ENCODE measurements at regions not wholly inside any gene's neighbourhood (a gene's known extent, or its start where the extent isn't known, plus 50 kb on each side); places are given as distances from the start of the nearest gene placed in this dataset.

DNA sequence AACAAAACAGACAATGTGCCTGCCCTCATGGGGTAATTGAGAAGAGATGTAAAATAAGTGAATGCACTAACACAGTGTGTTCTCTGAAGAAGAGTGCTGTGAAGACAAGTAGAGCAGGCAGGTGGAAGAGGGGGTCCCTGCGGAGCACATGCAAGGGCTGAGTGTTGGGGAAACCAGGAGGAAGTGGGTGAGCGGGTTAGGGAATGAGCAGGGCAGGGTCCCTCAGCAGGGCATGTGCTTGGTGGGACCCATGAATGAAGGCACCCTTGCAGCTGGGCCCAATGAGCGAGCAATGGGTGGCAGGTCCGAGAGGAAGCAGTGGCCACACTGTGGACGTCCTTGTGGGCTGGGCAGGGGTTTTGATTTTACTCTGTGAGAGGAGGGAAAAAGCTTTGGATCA lies 376.6 kb upstream of the COBL start:
- H3K36me3 ChIP-seq (ENCODE audit: insufficient read depth, low read length) = no peaks in the 10 kb centered on the region
- H2AFZ ChIP-seq (ENCODE audit: low read depth, low read length) = no peak overlapping the region
- H3K4me3 ChIP-seq (ENCODE audit: low read length) = no peak overlapping the region
- H3K27me3 ChIP-seq (ENCODE audit: insufficient read depth, low read length) = no peaks in the 10 kb centered on the region
- peaks cover 12% of the 10 kb centered on the region for H3K4me1 ChIP-seq (ENCODE audit: insufficient read depth, low read length)
- no peaks in the 10 kb centered on the region for H3K9me3 ChIP-seq (ENCODE audit: low read length)

- H3K27me3 ChIP-seq (ENCODE audit: insufficient read depth, low read length) = no peaks in the 10 kb centered on the region
- no peak overlapping the region for H3K4me3 ChIP-seq (ENCODE audit: low read length)
- no peaks in the 10 kb centered on the region for H3K36me3 ChIP-seq (ENCODE audit: insufficient read depth, low read length)
- H3K9me3 ChIP-seq (ENCODE audit: low read length) = no peaks in the 10 kb centered on the region
- no peaks in the 10 kb centered on the region for H3K4me1 ChIP-seq (ENCODE audit: insufficient read depth, low read length)
- H2AFZ ChIP-seq (ENCODE audit: low read depth, low read length) = no peak overlapping the region
Observed at GRCh38 chr7:51689547-51689946, 372.9 kb upstream of the COBL start.

DNA sequence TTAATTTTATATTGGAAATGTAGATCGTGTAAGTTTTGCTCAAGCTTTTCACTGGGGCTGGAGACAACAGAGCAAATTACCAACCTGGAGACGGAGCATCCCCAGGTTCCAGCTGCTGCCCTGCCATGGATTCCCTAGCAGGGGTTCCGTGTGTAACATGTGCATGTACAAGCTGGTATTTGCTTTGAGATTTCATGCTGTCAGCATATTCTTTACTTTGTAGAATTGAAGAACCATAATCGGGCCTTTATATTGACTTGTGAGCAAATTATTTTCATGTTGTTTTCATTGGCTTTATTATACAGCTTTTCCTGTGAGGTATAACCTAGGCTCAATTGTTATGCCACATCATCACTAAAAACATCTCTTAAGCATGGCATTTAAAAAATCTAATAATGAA lies 369.2 kb upstream of the COBL start:
- H3K4me1 ChIP-seq (ENCODE audit: insufficient read depth, low read length) = no peaks in the 10 kb centered on the region
- H2AFZ ChIP-seq (ENCODE audit: low read depth, low read length) = no peak overlapping the region
- H3K36me3 ChIP-seq (ENCODE audit: insufficient read depth, low read length) = no peaks in the 10 kb centered on the region
- H3K9me3 ChIP-seq (ENCODE audit: low read length) = no peaks in the 10 kb centered on the region
- no peaks in the 10 kb centered on the region for H3K27me3 ChIP-seq (ENCODE audit: insufficient read depth, low read length)
- no peak overlapping the region for H3K4me3 ChIP-seq (ENCODE audit: low read length)

GRCh38 chr7:51680594-51681399 lies 364.2 kb upstream of the COBL start:
- Histone ChIP-seq H2AFZ (ENCODE audit: low read depth, low read length) (no peak overlapping the region), H3K9me3 (ENCODE audit: low read length) (no peaks in the 10 kb centered on the region), H3K4me3 (ENCODE audit: low read length) (no peak overlapping the region), H3K4me1 (ENCODE audit: insufficient read depth, low read length) (no peaks in the 10 kb centered on the region), H3K27me3 (ENCODE audit: insufficient read depth, low read length) (no peaks in the 10 kb centered on the region), H3K36me3 (ENCODE audit: insufficient read depth, low read length) (no peaks in the 10 kb centered on the region)

- Histone ChIP-seq H3K27me3 (ENCODE audit: insufficient read depth, low read length) (no peaks in the 10 kb centered on the region), H2AFZ (ENCODE audit: low read depth, low read length) (no peak overlapping the region), H3K4me1 (ENCODE audit: insufficient read depth, low read length) (no peaks in the 10 kb centered on the region), H3K9me3 (ENCODE audit: low read length) (no peaks in the 10 kb centered on the region), H3K4me3 (ENCODE audit: low read length) (no peak overlapping the region), H3K36me3 (ENCODE audit: insufficient read depth, low read length) (no peaks in the 10 kb centered on the region)
Observed at GRCh38 chr7:51679358-51679757, 362.7 kb upstream of the COBL start.

GRCh38 chr7:51666751-51667150 lies 350.1 kb upstream of the COBL start:
- Histone ChIP-seq H3K4me3 (ENCODE audit: low read length) (no peak overlapping the region), H3K27me3 (ENCODE audit: insufficient read depth, low read length) (no peaks in the 10 kb centered on the region), H3K4me1 (ENCODE audit: insufficient read depth, low read length) (peaks cover 11% of the 10 kb centered on the region), H3K9me3 (ENCODE audit: low read length) (no peaks in the 10 kb centered on the region), H2AFZ (ENCODE audit: low read depth, low read length) (no peak overlapping the region), H3K36me3 (ENCODE audit: insufficient read depth, low read length) (no peaks in the 10 kb centered on the region)

DNA sequence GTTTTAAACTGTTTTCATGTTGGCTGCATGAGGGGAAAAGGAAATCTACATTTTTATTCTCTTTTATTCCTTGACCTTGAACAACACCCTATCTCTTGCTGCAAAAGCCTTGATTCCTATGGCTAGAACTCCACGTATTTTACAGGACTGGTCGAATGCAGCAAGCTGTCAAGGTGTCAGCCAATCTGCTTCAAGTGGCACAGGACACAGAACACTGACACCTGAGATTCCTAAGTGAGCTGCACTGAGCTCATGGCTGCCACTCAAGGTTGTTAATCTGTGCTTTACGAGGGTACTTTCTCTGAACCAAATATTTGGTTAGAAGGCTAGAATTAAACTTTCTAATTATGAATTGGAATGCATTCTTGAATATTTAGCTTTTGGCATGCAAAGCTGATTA lies 349.7 kb upstream of the COBL start:
- Histone ChIP-seq H3K4me1 (ENCODE audit: insufficient read depth, low read length) (peaks cover 11% of the 10 kb centered on the region), H2AFZ (ENCODE audit: low read depth, low read length) (no peak overlapping the region), H3K27me3 (ENCODE audit: insufficient read depth, low read length) (no peaks in the 10 kb centered on the region), H3K36me3 (ENCODE audit: insufficient read depth, low read length) (no peaks in the 10 kb centered on the region), H3K9me3 (ENCODE audit: low read length) (no peaks in the 10 kb centered on the region), H3K4me3 (ENCODE audit: low read length) (no peak overlapping the region)

DNA sequence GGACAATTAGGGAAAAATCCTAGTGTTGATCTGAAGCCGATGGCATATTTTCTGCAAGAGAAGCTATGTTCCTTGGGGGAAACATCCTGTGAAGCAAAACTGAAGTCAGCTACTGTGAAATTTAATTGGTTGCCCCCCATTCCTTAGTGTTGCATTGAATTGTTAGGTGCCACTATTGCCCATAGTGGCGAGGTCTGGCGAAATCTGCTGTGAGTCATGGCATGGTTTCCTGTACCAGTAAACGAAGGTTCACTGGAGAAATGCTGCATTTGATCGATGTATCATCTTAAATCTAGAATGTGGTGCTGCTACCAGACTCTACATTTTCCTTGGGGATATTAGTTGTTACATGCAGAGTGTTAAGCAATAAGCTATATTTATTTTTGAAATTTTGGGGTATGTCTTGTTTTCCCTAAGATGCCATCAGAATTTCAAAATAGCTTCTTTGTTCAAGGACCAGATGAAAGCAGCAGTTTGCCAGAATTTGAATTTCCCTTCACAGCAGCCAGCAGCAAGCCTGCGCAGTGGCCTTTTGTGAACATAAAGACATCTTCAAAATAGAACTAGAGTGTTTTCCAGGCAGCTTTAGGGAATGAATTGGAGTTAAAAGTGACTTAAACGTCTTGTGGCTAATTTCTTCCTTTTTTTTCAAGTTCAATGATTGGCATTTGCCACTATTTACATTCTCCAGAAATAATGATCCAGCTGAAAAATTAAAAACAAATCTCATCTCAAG lies 348.6 kb upstream of the COBL start:
- H3K36me3 ChIP-seq (ENCODE audit: insufficient read depth, low read length) = no peaks in the 10 kb centered on the region
- H3K4me3 ChIP-seq (ENCODE audit: low read length) = no peak overlapping the region
- peak overlapping the region; percentile 88 for H2AFZ ChIP-seq (ENCODE audit: low read depth, low read length)
- H3K9me3 ChIP-seq (ENCODE audit: low read length) = no peaks in the 10 kb centered on the region
- H3K27me3 ChIP-seq (ENCODE audit: insufficient read depth, low read length) = no peaks in the 10 kb centered on the region
- H3K4me1 ChIP-seq (ENCODE audit: insufficient read depth, low read length) = peaks cover 11% of the 10 kb centered on the region

- Histone ChIP-seq H3K9me3 (ENCODE audit: low read length) (no peaks in the 10 kb centered on the region), H2AFZ (ENCODE audit: low read depth, low read length) (no peak overlapping the region), H3K4me3 (ENCODE audit: low read length) (no peak overlapping the region), H3K27me3 (ENCODE audit: insufficient read depth, low read length) (no peaks in the 10 kb centered on the region), H3K4me1 (ENCODE audit: insufficient read depth, low read length) (peaks cover 8% of the 10 kb centered on the region), H3K36me3 (ENCODE audit: insufficient read depth, low read length) (no peaks in the 10 kb centered on the region)
Observed at GRCh38 chr7:51660516-51660915, 343.9 kb upstream of the COBL start.

GRCh38 chr7:51658684-51659083 lies 342.1 kb upstream of the COBL start:
- H3K4me1 ChIP-seq (ENCODE audit: insufficient read depth, low read length) = no peaks in the 10 kb centered on the region
- no peaks in the 10 kb centered on the region for H3K36me3 ChIP-seq (ENCODE audit: insufficient read depth, low read length)
- H3K4me3 ChIP-seq (ENCODE audit: low read length) = no peak overlapping the region
- H3K27me3 ChIP-seq (ENCODE audit: insufficient read depth, low read length) = no peaks in the 10 kb centered on the region
- no peaks in the 10 kb centered on the region for H3K9me3 ChIP-seq (ENCODE audit: low read length)
- H2AFZ ChIP-seq (ENCODE audit: low read depth, low read length) = no peak overlapping the region

DNA sequence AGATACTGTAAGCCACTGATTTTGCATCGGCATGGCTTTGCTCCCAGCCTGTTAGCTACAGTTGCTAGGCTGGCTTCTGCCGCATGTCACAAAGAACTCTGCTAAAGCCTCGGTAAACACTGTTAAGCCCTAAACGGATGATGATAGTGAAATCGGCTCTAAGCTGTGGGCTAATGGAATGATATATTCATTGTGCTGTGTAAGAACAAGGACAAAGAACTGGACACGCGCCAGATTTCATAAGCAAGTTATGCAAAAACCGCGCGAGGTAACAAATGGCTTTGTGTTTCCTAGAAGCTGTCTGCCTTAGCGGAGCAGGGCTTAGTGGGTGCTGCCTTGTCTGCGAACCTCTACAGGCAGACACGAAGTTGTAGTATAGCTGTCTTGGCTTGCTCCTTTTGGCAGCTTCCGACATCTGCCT lies 331.3 kb upstream of the COBL start:
- no peaks in the 10 kb centered on the region for H3K36me3 ChIP-seq (ENCODE audit: insufficient read depth, low read length)

GRCh38 chr7:51647486-51647885 lies 330.9 kb upstream of the COBL start:
- Histone ChIP-seq H3K4me3 (ENCODE audit: low read length) (no peak overlapping the region), H2AFZ (ENCODE audit: low read depth, low read length) (peak overlapping the region; percentile 64), H3K36me3 (ENCODE audit: insufficient read depth, low read length) (no peaks in the 10 kb centered on the region)

More for the DNA sequence above, 331.3 kb upstream of the COBL start:
- H3K4me3 ChIP-seq (ENCODE audit: low read length) = no peak overlapping the region
- no peaks in the 10 kb centered on the region for H3K27me3 ChIP-seq (ENCODE audit: insufficient read depth, low read length)
- peaks cover 17% of the 10 kb centered on the region for H3K4me1 ChIP-seq (ENCODE audit: insufficient read depth, low read length)
- H3K9me3 ChIP-seq (ENCODE audit: low read length) = peaks cover 2% of the 10 kb centered on the region
- peak overlapping the region; percentile 64 for H2AFZ ChIP-seq (ENCODE audit: low read depth, low read length)

GRCh38 chr7:51645702-51646298 lies 329.2 kb upstream of the COBL start:
- H3K36me3 ChIP-seq (ENCODE audit: insufficient read depth, low read length) = no peaks in the 10 kb centered on the region
- no peaks in the 10 kb centered on the region for H3K27me3 ChIP-seq (ENCODE audit: insufficient read depth, low read length)
- H3K4me3 ChIP-seq (ENCODE audit: low read length) = no peak overlapping the region
- no peak overlapping the region for H2AFZ ChIP-seq (ENCODE audit: low read depth, low read length)
- peaks cover 17% of the 10 kb centered on the region for H3K4me1 ChIP-seq (ENCODE audit: insufficient read depth, low read length)
- H3K9me3 ChIP-seq (ENCODE audit: low read length) = peaks cover 2% of the 10 kb centered on the region

More at GRCh38 chr7:51647486-51647885, 330.9 kb upstream of the COBL start:
- peaks cover 17% of the 10 kb centered on the region for H3K4me1 ChIP-seq (ENCODE audit: insufficient read depth, low read length)
- H3K9me3 ChIP-seq (ENCODE audit: low read length) = peaks cover 2% of the 10 kb centered on the region
- H3K27me3 ChIP-seq (ENCODE audit: insufficient read depth, low read length) = no peaks in the 10 kb centered on the region
